GM20000 (cell line): ENCODE measurements at regions not wholly inside any gene's neighbourhood (a gene's known extent, or its start where the extent isn't known, plus 50 kb on each side); places are given as distances from the start of the nearest gene placed in this dataset.

Experiments used
- DNase-seq: peaks from one replicate; pipeline ENCODE4 v3.0.0; 2012; ENCODE audit warnings: low spot score
- TF ChIP-seq, protein P1 (sequence below): IDR thresholded peaks from 2 replicates; pipeline ENCODE4 v1.5.1; 2012; ENCODE audit warnings: mild to moderate bottlenecking, control low read depth; ENCODE audit errors: extremely low read depth, missing control alignments

DNA sequence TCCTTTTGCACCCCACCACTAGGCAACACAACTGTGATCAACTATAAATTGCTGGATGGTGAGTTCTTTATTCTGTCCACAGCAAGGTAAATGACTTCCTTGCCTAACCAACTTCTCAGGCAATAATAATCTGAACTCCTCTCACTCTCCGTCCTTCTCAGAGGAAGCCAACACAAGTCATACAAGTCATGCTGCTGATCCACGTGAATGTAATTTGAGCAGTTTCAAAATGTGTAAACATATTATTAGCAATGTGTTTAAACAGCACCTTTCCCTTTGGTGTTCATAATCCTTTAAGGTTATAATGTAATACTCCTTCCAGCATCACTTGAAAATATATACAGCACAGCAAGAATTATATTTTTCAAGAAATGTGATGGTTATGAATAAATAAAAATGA is 127.9 kb downstream of the QRSL1 start:
- TF ChIP-seq, protein P1, sequence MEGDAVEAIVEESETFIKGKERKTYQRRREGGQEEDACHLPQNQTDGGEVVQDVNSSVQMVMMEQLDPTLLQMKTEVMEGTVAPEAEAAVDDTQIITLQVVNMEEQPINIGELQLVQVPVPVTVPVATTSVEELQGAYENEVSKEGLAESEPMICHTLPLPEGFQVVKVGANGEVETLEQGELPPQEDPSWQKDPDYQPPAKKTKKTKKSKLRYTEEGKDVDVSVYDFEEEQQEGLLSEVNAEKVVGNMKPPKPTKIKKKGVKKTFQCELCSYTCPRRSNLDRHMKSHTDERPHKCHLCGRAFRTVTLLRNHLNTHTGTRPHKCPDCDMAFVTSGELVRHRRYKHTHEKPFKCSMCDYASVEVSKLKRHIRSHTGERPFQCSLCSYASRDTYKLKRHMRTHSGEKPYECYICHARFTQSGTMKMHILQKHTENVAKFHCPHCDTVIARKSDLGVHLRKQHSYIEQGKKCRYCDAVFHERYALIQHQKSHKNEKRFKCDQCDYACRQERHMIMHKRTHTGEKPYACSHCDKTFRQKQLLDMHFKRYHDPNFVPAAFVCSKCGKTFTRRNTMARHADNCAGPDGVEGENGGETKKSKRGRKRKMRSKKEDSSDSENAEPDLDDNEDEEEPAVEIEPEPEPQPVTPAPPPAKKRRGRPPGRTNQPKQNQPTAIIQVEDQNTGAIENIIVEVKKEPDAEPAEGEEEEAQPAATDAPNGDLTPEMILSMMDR: no peak
- DNase-seq: no peak

DNA sequence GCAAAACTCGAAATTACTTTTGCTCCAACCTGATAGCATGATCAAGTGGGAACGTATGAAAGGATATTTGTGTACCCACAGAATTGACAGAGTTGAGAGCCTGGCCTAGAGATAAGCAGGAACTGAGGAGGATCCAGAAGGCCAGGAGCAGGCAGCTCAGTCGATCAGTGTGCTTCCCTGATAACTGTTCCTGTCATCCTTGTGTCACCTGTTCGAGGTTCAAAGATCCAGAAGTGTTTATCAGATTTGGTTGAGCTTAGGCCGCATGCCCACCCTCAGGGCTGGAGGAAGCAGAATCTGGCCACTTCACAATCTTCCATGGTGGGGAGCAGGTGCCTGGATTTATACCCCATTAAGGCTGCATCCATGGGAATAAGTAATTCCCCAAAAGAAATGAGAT is 124.8 kb downstream of the QRSL1 start:
- DNase-seq: no peak
- TF ChIP-seq, protein P1: no peak

DNA sequence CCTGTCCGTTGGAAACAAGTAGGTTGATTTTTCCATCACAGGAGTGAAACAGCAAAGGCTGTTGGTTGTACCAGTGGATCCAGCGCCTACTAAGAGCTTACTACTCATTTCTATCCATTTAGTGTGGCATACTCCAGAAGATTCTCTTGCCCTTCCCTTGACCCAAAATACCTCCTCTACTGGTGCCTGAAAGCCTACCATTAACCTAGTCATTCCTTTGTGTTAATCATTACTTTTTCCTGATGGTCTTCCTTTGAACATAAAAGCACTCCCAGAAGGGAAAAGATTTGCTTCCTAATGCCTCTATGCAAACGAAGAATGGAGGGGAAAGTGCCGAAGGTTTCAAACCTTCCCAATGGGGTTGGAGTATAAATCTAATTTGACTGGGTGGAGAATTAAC is 123.3 kb downstream of the QRSL1 start:
- TF ChIP-seq, protein P1: no peak
- no peak for DNase-seq

DNA sequence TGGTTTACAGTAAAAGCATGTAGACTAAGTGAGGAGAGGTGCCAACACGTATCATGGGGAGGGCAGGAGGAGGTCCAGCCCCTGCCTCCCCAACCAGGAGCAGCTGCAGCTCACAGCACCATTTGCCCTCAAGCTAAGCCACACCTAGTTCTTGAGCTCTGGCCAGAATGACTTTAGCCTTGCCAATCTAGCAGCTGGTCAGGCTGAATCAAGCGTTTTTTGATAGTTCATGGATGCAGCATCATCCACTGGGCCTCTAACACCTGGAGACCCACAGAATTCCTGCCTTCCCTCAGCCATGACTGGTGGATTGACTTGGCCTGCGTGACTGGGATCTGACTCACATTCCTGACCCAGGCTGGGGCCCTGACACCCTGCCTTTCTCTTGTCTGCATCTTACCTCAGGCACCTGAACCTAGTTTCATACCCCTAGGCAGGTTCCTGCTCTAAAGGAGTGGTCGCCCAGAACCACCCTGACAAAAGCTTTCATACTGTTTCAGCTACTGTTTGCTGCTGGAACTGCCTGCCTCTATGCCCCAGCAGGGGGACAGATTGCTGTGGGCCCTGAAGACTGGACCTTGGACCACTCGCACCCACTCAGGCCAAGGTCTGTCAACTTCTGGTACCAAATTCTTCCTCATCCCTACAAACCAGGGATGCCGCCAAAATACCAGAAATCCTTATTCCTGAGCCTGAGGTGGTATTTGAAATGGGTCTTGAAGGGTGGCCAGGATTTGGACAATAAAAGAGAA is 122.3 kb downstream of the QRSL1 start:
- DNase-seq: no peak
- TF ChIP-seq, protein P1: no peak

DNA sequence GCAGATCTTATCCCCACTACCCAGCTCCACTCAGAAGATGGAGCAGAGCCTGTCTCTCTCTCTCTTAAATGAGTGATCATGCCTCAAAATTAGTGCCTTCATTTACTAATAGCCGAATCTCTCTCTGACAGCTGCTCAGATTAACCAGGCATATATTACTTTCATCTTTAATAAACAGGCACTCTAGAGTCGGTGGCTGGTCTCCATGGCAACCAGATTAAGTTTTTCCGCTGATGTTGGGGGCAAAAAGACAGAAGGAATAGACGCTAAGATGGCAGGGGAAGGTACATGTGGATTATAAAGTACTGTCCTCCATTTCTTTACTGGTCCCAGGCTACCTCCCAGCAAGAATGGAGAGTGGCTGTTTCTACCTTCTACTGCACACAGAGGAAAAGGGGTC is 121.6 kb downstream of the QRSL1 start:
- TF ChIP-seq, protein P1: no peak
- no peak for DNase-seq

DNA sequence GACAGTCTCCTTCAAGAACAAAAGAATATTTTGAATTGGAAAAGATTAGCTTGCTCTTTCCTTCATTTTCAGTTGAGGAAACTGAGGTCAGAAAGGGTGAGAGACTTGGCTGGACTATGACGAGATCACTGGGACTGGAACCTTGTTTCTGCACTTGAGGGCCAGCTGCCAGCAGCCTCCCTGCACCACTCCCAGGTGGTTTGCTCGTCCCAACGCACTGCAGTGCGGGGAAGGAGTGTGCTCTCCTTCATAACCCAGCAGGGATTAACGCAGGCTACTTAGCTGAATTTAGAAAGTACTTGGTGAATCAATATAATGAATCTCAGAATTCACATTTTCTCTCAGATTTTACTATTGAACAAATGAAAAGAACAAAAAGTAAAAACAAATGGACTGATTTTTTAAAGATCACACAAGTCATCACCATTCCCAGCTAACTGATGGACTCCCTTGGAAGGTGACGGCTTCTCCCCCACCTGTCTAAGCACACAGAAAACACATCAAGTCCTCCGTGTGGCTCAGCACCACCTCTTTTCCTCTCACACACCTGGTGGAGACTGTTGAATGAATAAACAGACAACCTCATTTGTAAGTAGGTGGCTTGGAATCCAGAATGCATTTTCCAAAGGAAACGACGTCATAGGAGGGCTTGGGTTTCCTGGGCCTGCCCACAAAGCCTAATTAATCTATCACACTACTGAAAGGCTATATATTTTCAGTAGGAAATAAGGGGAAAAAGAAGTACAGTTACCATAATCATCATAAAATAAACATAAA is 121.0 kb downstream of the QRSL1 start:
- TF ChIP-seq, protein P1: no peak
- no peak for DNase-seq

DNA sequence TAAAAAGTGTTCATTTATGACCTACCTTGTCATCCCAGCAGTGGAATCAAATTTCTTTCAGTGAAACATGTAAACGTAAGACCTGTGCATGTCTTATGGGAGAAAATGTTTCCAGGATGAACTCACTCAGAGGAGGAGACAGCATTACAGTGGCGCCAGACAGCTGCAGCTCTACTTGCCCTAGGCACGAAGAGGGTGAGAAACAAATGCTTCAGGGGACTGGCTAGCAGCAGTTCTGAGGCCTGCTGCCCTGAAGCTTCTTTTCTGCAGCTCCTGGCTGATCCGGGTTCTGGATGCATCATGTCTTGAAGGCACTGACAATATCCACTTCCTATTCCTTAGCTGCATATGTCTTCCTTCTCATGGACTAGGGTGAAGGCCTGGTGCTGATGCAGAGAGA is 120.2 kb downstream of the QRSL1 start:
- TF ChIP-seq, protein P1: no peak
- no peak for DNase-seq
